GM12801 (cell line): ENCODE measurements at regions not wholly inside any gene's neighbourhood (a gene's known extent, or its start where the extent isn't known, plus 50 kb on each side); places are given as distances from the start of the nearest gene placed in this dataset.

Source experiments
- TF ChIP-seq, protein P1 (sequence below): IDR thresholded peaks from one replicate; pipeline ENCODE4 v1.5.1; 2011; ENCODE audit warnings: control low read depth; ENCODE audit not compliant: insufficient read length; ENCODE audit errors: extremely low read depth

- TF ChIP-seq, protein P1, sequence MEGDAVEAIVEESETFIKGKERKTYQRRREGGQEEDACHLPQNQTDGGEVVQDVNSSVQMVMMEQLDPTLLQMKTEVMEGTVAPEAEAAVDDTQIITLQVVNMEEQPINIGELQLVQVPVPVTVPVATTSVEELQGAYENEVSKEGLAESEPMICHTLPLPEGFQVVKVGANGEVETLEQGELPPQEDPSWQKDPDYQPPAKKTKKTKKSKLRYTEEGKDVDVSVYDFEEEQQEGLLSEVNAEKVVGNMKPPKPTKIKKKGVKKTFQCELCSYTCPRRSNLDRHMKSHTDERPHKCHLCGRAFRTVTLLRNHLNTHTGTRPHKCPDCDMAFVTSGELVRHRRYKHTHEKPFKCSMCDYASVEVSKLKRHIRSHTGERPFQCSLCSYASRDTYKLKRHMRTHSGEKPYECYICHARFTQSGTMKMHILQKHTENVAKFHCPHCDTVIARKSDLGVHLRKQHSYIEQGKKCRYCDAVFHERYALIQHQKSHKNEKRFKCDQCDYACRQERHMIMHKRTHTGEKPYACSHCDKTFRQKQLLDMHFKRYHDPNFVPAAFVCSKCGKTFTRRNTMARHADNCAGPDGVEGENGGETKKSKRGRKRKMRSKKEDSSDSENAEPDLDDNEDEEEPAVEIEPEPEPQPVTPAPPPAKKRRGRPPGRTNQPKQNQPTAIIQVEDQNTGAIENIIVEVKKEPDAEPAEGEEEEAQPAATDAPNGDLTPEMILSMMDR: no peak
Measured at GRCh38 chr15:57859130-57859685, 152.7 kb downstream of the POLR2M start.

- TF ChIP-seq, protein P1: peak; percentile 17
Measured at GRCh38 chr15:57861034-57861638, 154.6 kb downstream of the POLR2M start.

DNA sequence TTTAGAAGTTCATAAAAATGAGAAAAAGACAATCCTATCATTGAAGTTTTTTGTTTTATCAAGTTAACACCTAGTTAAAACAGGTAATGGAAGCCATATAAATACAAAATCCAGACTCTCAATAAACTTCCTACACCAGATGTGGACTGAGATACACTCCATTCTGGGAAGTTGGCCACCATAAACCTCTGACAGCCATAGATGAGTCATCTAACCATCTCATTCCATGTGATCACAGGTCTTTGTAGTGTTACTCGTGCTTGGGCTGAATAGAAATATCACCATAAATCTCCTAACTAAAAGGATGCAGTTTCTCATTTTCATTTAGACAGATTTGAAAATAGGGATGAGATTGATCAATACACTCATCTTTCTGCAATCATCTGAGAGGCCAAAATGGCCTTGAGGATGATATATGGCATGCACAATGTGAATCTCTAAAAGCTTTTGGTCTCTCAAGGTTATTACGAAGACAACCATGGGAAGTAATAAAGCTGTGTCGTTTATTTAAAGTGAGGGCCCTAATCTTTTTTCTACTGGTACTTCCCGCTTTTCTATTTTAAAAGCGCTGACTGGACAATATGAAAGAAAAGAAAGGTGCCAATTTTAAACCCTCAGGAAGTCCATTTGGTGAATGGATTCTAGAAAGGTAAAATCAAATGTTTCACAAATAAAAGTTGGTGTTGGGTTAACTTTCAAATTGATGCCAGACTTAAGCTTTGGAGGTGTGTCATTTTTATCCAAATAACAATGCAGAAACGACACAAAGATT, 155.5 kb downstream of the POLR2M start:
- TF ChIP-seq, protein P1: no peak

- TF ChIP-seq, protein P1: no peak
Measured at GRCh38 chr15:57862761-57863160, 156.2 kb downstream of the POLR2M start.

- TF ChIP-seq, protein P1: no peak
Measured at GRCh38 chr15:57865294-57865693, 158.8 kb downstream of the POLR2M start.

DNA sequence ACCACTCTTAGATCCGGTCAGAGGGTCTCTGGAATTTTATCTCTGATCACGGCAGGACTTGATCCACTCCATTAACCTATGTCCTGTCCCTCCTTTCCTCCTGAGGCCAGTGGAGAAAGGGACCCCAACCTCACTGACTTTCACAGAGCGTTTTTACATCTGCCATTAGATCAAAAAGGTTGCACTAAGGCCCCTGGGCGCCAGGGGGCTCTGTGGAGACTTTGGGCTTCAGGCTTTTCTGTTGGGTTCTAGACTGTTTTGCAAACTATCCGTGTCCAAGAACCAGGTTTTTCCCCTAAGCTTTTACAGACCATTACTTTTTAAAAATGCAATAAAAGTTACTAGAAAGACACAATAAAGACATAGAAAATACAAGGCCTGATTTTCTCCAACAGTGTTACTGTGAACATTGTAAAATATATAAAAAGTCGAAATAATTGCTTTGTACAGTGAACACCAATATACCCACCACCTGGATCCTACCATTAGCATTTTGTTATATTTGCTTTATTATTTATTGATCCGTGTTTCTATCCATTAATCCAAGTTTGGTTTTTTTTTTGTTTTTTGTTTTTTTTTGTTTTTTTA, 159.7 kb downstream of the POLR2M start:
- TF ChIP-seq, protein P1: no peak
